HG02840 (cell line): ENCODE measurements at regions not wholly inside any gene's neighbourhood (a gene's known extent, or its start where the extent isn't known, plus 50 kb on each side); places are given as distances from the start of the nearest gene placed in this dataset.

Source experiments
- ATAC-seq: cut with Tn5 transposase; IDR thresholded peaks from one replicate; pipeline ENCODE4 v1.9.1; 2021; ENCODE audit warnings: mild to moderate bottlenecking, moderate library complexity, moderate number of reproducible peaks; ENCODE audit not compliant: unreplicated experiment, low FRiP score

DNA sequence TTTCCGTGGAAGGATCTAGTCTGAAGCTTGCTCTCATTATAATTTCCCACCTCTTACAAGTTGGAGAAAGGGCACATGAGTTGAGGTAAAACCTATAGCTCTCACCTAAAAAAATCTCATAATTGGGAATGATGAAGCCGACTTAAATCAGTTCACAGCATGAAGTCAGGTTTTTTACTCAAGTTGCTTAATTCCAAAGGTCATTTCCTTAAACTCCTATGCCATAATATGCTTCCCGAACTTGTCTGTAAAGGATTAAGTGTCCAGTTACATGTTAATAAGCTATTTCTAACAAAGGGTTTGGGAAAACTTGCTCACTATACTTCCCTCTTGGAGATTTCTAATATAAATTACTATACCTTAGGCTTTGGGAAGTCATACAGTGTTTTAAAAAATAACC lies 481.2 kb downstream of the NUP35 start:
- ATAC-seq, result no peak

DNA sequence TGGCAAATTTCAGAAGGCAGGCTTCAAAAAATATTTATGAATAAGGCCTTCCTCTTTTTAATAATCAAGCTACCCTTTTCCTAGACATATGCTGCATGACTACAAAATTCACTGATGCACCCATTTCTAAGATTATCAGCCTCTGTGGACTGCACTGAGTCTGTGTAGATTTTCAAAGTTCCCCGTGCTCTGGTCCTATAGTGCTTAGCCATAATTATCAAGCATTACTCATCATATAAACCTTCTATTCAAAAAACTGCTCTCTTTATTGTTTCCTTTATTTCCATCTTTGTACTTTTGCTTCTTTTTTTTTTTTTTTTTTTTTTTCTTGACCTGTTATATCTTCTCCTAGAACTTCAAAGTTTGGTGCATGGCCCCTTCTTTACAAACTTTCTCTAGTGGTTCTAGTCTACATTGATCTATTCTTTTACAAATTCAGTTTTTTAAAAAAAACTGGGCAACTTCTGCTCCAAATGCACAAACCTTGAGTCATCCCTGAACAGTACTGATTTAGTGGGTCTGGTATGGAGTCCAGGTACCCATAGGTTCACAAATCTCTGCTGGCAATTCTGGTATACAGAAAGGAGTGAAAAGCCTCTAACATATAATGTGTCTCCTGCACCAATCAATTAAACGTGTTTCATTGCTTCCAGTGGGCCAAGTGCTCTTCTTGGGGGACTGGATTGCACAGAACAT lies 481.9 kb downstream of the NUP35 start:
- ATAC-seq, result no peak

DNA sequence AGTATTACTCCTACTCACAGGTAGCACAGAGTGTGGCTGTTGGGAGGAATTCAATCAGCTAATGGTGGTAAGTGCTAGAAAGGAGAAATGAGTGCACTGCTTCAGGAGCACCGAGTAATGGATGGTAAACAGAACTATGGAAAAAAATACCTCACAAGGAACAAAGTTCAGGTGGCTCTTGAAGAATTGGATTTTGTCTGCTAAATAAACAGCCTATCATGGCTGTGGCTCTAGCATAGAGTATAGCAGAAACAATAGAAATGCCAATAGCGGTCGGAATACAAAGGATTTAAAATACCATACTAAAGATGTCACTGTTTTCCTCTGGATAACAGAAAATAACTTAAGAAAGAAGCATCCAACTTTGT lies 482.5 kb downstream of the NUP35 start:
- ATAC-seq, result no peak

DNA sequence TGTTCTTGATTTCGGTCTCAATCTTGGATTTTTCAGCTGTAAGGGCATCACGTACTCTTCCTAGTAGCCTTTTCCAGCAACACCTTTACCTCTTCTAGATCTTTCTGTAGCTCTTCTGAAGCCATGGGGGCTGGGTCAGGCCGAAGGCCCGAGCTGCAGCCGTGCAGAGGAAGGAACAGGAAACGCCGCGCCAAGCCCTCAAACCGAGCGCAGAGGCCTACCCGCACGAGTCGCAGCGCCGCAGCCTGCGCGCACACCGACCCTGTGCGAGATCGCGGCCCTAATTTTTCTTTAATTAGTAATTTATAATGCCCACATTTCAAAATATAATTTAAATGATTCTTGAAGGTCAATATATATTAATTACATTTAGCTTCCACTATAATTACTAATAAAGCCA lies 483.8 kb downstream of the NUP35 start:
- no peak for ATAC-seq

DNA sequence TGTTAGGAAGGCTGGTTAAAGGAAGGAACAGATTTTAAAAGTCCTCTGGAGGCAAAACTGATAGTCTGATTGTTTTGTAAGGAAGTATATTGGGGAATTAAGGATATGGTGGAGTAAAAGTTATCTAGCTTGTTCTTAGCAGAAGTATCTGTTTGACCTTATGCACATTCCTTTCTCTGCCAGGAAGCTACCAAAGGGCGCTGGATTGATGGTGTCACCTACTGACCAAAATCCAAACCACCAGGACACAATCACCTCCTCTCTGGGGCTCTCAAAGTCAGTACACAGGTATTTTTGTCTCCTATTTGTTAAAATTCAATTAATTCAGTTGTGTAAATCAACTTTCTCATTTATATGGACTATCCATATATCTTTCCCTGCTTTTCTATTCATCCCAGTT lies 484.5 kb downstream of the NUP35 start:
- no peak for ATAC-seq

DNA sequence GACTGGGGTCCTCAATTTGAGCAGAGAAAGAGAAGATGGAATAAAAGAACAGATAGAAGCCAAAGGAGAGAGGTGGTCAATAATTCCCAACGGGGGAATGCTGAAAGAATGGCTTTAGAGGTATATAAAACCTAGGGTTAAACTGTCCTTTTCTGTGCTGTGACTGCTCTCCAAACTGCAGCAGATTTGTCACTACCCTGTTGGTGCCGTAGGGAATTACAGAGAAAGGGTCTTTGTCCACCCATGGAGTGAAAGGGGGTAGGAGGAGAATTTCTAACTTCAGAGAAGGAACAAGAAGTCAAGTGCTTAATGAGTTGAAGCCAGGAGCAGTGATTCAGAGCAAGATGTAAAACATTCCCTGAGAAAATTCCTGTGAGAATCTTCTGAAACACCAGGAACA lies 486.5 kb downstream of the NUP35 start:
- ATAC-seq, result no peak

DNA sequence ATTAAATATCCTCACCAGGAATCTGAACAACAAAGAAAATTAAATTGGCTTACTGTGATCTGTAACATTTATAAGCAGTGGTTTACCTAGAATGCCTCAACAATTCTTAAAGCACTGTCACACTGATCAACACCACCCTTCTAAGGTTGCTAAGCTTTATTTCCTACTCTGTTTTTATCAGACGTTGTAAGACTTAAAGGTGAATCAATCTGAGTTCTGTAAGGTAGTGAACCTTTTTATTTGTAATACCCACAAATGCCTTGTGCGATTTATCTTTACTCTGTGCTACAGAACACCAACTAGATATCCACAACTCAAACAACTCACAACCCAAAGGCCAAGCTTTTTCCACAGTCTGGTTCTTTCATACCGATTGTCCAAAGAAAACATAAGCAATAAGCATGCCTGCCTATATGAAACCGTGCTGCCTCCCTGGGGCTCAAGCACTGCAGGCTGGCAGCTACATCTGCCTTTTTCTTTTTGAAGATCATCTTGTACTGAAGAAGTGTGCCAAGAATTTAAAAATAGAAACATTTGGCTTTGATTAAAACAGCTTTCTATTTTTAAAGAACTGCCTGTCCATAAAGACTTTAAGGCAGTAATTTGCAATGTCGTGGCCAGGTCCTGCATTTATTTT lies 490.7 kb downstream of the NUP35 start:
- no peak for ATAC-seq

DNA sequence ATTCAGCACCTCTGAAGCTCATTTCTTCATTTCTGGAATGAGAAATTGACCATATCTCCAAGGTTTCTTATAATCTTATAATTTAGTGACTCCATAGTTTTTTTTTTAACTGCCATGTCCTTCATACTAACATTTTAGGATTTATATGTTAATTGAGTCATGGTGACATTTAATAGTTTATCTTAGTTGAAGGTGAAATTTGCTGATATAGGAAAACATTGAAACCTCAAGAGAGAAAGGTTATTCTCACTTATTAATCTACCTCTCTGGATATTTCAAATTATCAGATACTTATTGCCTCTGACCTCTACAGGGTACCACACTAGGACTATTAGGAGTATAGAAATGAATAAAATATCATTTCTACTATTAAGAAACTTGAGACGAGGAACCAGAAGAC lies 499.0 kb downstream of the NUP35 start:
- ATAC-seq, result no peak

DNA sequence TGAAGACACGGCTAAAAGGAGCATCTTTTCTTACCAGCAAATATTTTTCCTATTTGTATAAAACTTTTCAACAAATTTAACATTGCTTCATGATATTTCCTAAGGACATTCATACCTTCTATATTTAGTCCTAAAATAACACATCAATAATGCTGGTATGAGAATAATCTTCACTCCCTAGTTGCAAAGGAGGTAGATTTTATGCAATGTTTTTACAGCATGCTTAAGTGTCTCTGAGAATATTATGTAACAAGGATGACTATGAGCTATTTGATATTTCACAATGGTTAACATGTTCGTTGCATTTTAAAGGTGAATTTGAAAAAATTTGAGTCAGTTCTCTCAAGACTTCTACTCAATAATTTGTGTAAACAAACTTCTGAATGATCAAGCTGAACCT lies 506.7 kb downstream of the NUP35 start:
- ATAC-seq, result no peak

DNA sequence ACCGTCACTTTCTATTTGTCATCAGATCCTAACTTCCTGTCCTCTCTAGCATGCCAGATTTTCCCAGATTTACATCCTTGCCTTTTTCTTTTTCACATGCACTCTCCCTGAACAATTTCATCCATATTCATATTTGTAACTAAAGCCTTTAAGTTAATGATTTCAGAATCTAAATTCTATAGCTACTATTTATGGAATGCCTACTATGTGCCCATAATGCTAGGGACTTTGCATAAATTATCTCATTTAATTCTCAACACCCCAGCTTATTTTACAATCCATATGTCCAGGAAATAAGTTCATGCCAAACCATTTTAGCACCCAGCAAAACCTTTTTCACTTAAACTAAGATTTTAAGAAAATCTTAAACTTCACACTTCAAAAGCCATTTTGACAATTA lies 531.9 kb downstream of the NUP35 start:
- ATAC-seq, result no peak

DNA sequence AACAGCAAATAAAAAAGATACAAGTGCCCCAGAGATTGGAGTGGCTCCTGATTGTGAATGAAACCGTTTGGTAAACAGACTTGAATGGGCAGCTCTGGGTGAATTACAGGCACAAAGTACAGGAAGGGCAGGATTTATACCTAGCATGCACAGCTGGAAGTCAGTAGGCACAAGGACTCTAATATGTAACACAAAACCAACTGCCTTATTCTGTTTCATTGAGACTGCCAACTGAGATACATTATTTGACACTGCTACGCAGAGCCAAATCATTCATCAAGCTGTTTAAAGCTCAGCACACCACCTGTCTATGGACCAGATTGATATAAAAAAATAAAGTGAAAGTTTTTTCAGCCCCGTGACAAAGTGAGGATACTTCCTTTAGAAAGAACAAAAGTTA lies 541.2 kb downstream of the NUP35 start:
- no peak for ATAC-seq

DNA sequence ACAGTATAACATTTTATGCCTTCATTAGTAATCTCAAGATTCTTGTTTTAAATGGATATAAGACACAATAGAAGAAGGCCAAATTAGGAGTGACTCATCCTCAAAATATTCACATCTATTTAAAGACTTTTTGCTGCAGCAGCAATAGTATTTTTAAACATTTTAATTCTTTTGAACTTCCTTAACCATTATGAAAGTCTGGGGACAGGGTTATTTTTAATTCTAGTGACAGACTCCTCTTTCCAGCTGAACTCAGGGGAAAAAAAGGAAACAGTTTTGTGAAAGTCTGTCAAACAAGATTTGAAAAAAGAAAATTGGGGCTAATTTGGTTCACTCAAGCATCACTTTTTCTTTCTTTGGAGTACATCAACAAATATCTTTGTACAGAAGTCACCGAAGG lies 541.8 kb downstream of the NUP35 start:
- ATAC-seq, result no peak

DNA sequence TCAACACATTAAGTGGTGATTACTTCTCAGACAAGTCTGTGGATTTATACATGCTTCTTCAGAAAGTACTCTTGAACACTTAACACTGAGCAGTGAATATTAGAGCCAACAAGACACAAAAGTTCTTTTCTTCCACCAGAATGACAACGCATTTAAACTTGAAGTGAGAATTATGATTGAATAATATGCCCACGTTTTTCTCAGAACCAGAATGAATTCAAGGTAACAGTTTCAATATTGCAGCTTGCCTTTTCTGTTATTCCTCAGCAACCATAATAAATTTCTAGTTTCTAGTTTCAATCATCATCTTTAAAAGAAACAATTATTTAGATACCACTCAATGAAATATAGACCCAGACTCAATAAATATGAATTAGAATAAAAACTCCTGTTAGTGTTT lies 547.0 kb downstream of the NUP35 start:
- ATAC-seq, result no peak

DNA sequence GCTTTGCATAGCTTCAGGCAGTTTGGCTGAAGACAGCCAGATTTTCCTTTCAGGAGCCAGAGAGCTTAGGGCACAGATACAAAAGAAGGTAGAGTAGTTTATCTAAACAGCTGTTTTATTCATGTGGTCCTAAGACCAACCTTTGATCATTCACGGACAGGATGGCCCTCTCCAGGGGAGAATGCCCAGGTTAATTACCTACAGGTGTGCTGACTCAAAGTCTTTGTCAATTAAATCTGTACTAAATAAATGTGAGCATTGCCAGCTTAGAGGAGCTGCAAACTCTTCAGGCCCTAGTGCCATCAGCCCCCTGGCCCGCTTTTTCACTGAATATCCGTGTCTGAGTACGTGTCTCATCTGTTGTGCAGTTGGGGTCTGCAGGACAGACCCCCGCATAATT lies 554.7 kb downstream of the NUP35 start:
- no peak for ATAC-seq

DNA sequence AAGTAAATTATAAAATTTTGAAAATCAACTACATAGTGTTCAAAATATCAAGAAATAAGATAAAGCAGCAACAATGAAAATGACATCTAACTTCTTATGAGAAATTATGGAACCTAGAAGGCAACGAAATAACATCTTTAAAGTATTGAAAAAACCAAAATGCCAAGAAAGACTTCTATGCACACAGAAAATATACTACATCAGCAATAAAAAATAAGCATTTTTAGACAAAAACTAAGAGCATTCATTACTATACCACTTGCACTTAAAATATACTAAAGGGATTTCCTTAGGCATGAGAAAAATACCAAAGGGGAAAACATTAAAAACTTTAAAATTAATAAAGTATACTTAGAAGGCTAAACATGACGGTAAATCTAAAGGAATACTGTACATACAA lies 556.3 kb downstream of the NUP35 start:
- ATAC-seq, result no peak

DNA sequence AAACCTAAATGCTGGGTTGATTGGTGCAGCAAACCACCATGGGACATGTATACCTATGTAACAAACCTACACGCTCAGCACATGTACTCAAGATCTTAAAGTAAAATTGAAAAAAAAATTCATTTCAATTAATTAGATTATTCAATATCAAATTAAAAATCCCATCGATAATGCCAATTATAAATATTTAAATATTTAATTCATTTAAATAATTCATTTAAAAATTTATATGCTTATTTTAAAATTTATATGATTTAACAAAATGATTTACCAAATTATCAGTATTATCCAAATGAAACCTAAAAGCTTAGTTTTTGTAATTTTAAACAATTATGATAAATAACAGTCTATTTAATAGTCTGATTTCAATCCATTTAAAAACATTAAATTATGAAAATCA lies 560.4 kb downstream of the NUP35 start:
- no peak for ATAC-seq

DNA sequence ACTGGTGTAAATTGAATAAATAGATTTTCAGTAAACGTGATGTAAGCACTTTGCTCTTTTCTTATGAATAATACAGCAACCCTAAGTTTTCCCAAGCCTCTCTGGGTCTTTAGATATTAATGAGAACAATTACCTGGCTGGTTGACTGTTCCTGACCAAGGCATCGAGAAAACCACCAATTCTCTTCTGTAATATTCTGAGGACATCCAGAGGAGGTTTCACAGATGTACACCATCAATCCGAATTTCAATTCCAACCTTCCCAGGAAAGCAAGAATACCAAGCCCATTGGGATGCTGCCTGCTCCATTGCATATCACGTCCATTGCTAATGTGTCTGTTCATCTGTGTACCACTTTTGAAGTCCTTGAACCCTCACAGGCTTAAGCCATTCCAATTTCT lies 571.8 kb downstream of the NUP35 start:
- ATAC-seq, result no peak

DNA sequence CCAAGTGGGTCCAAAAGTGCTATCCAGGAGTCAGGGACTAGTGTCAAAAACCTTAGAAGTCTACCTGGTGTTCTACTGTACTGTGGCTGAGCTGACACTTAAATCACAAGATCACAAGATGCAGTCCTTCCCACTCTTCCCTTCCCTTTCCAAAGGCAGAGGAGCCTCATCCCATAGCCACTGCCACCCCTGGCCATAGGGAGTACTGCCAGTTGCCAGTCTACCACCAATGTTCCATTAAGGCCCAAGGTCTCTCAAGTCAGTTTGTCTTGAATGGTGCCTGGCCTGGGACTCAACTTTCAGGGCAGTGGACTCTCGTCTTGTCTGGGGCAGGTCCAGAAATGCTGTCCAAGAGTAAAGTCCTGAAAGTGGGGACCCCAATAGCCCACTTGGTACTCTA lies 585.6 kb downstream of the NUP35 start:
- ATAC-seq, result no peak

DNA sequence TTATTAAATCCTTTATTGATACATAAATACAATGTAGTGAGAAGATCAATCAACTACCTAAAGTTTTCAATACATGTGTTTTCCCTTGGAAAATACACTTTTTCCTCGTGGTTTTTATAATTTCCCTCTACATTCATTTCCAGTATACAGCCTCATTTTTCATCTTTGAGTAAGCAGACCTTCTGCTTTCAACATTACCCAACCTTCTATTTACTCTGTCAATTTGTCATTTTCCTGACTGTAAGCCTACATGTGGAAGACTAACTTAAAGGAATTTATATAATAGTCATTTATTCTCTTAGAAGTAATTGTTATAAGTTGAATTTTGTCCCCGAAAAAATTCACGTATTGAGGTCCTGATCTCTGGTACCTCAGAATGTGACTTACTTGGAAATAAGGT lies 594.0 kb downstream of the NUP35 start:
- ATAC-seq, result no peak

DNA sequence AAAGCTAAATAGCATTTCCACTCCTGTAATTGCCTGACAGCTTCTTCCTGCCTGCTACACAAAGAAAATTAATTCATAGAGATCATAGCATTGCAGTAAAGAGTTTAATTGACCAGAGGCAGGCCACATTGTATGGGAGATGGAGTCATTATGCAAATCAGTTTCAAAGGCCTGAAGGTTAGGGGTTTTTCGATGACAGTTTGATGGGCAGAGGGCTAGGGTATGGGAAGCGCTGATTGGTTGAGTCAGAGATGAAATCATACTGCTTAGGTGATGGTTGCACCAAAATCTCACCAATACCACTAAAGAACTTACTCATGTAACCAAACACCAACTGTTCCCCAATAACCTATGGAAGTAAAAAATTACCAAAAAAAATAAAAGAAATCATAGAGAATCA lies 599.0 kb downstream of the NUP35 start:
- ATAC-seq, result no peak

DNA sequence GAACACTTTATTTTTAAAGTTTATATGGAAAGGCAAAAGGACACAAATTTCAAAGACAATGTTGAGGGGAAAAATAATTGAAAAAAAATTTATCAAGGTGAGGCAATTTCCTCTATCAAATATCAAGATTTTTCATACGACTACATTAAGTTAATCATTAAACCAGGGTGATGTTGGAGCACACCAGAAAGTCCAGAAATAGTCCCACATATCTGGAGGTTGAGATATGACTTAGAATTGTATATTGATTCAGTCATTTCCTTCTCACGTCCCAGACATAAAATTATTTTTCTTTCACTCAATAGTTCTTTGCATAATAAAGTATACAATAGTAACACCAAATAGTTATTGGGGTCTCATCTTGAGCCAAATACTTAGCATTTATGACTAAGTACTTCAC lies 605.1 kb downstream of the NUP35 start:
- no peak for ATAC-seq

DNA sequence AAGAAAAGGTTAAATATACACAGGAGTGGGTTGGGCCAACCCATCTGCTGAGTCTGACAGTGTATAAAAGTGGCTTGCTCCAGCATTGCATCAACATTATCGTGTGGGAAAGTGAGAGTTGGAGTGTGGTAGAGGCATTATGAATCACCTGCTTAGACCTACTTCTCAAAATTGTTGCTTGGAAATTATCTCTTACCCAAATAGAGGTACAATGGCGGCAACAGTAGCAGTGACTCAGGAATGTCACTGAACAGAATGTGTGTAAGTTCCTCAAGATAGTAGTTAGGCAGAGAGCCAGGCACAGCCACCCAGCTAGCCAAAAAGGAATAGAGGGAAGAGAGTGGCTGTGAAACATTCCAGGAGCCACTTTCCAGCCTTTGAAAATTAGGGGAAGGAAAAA lies 616.0 kb downstream of the NUP35 start:
- no peak for ATAC-seq

DNA sequence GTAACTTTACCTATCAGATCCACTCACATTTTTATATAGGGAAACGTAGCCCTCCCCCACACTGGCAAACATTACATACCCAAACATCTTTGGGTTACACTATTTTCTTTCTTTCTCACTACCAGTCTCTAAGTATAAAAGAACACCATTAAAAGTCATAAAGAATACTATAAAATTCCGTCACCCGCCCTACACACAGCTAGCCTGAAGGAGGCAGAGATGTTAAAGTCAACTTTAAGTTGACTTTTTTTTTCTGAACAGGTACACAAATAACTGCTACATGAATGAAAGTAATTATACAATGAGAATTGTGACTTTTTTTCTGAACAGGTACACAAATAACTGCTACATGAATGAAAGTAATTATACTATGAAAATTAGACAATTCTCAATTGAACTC lies 628.3 kb downstream of the NUP35 start:
- no peak for ATAC-seq
